ENCODE measurements at regions not wholly inside any gene's neighbourhood (a gene's known extent, or its start where the extent isn't known, plus 50 kb on each side); places are given as distances from the start of the nearest gene placed in this dataset.

- DNase-seq: no peak
Observed at GRCh38 chr5:21694567-21694966, 1158.6 kb downstream of the CDH12 start.

GRCh38 chr5:21693591-21693990, 1159.6 kb downstream of the CDH12 start:
- no peak for DNase-seq

GRCh38 chr5:21689587-21689986, 1163.6 kb downstream of the CDH12 start:
- DNase-seq: no peak

- no peak for DNase-seq
Observed at GRCh38 chr5:21688655-21689054, 1164.5 kb downstream of the CDH12 start.

GRCh38 chr5:21687621-21688020, 1165.5 kb downstream of the CDH12 start:
- no peak for DNase-seq

- DNase-seq: no peak
Observed at GRCh38 chr5:21686706-21687105, 1166.4 kb downstream of the CDH12 start.

GRCh38 chr5:21685522-21685921, 1167.6 kb downstream of the CDH12 start:
- no peak for DNase-seq

- no peak for DNase-seq
Observed at GRCh38 chr5:21684992-21685391, 1168.2 kb downstream of the CDH12 start.

- DNase-seq: no peak
Observed at GRCh38 chr5:21681911-21682310, 1171.2 kb downstream of the CDH12 start.

GRCh38 chr5:21680641-21681040, 1172.5 kb downstream of the CDH12 start:
- DNase-seq: no peak

- DNase-seq: no peak
Observed at GRCh38 chr5:21680196-21680595, 1172.9 kb downstream of the CDH12 start.

GRCh38 chr5:21678526-21678925, 1174.6 kb downstream of the CDH12 start:
- no peak for DNase-seq

GRCh38 chr5:21672911-21673310, 1180.2 kb downstream of the CDH12 start:
- no peak for DNase-seq

GRCh38 chr5:21672360-21672759, 1180.8 kb downstream of the CDH12 start:
- DNase-seq: no peak

- no peak for DNase-seq
Observed at GRCh38 chr5:21665524-21665923, 1187.6 kb downstream of the CDH12 start.

- peak; percentile 2 for DNase-seq
Observed at GRCh38 chr5:21663082-21663481, 1190.1 kb downstream of the CDH12 start.

- no peak for DNase-seq
Observed at GRCh38 chr5:21661184-21661583, 1192.0 kb downstream of the CDH12 start.

GRCh38 chr5:21654556-21654955, 1198.6 kb downstream of the CDH12 start:
- DNase-seq: no peak

GRCh38 chr5:21649969-21650368, 1203.2 kb downstream of the CDH12 start:
- DNase-seq: no peak

GRCh38 chr5:21646469-21646868, 1206.7 kb downstream of the CDH12 start:
- no peak for DNase-seq

- peak; percentile 24 for DNase-seq
Observed at GRCh38 chr5:21644032-21644431, 1209.1 kb downstream of the CDH12 start.

GRCh38 chr5:21642312-21642711, 1210.8 kb downstream of the CDH12 start:
- peak; percentile 23 for DNase-seq

- no peak for DNase-seq
Observed at GRCh38 chr5:21623831-21624230, 1229.3 kb downstream of the CDH12 start.

GRCh38 chr5:21615195-21615765, 1237.9 kb downstream of the CDH12 start:
- no peak for DNase-seq

GRCh38 chr5:21613971-21614488, 1239.1 kb downstream of the CDH12 start:
- no peak for DNase-seq
